SU-DHL-6 (cell line): ENCODE measurements at regions not wholly inside any gene's neighbourhood (a gene's known extent, or its start where the extent isn't known, plus 50 kb on each side); places are given as distances from the start of the nearest gene placed in this dataset.

Source experiments
- EZH2phosphoT487 ChIP-seq: fragments of 200-600 bp; sonication (generic), shearing (Covaris generic); conservative IDR thresholded peaks from 2 replicates; pipeline ENCODE4 v1.6.1; 2018; ENCODE audit warnings: mild to moderate bottlenecking, antibody characterized with exemption, low read length, moderate library complexity, mixed read lengths
- TF ChIP-seq, protein P1 (sequence below): fragments of 200-600 bp; sonication (generic); IDR thresholded peaks from one replicate; pipeline ENCODE4 v1.5.1; 2017; ENCODE audit warnings: antibody characterized with exemption, mild to moderate bottlenecking, low read length, moderate library complexity; ENCODE audit not compliant: insufficient read depth, poor library complexity, severe bottlenecking

GRCh38 chr2:182589121-182589520 lies 126.9 kb upstream of the DNAJC10 start:
- TF ChIP-seq EZH2phosphoT487 = no peak
- TF ChIP-seq, protein P1, sequence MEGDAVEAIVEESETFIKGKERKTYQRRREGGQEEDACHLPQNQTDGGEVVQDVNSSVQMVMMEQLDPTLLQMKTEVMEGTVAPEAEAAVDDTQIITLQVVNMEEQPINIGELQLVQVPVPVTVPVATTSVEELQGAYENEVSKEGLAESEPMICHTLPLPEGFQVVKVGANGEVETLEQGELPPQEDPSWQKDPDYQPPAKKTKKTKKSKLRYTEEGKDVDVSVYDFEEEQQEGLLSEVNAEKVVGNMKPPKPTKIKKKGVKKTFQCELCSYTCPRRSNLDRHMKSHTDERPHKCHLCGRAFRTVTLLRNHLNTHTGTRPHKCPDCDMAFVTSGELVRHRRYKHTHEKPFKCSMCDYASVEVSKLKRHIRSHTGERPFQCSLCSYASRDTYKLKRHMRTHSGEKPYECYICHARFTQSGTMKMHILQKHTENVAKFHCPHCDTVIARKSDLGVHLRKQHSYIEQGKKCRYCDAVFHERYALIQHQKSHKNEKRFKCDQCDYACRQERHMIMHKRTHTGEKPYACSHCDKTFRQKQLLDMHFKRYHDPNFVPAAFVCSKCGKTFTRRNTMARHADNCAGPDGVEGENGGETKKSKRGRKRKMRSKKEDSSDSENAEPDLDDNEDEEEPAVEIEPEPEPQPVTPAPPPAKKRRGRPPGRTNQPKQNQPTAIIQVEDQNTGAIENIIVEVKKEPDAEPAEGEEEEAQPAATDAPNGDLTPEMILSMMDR = no peak
